Prostate gland (tissue), 2 donors: ENCODE measurements at regions not wholly inside any gene's neighbourhood (a gene's known extent, or its start where the extent isn't known, plus 50 kb on each side); places are given as distances from the start of the nearest gene placed in this dataset.

Experiments used
- DNase-seq: peaks from one replicate; pipeline ENCODE4 v3.0.0-alpha.2; 2019; ENCODE audit warnings: low spot score
- H3K27ac ChIP-seq, 2 donors: fragments of 200-600 bp; sonication (generic); 2 replicates each; pipeline ENCODE4 v1.5.1; 2017 to 2019
- H3K27me3 ChIP-seq: fragments of 200-600 bp; sonication (generic); replicated peaks from 2 replicates; pipeline ENCODE4 v1.5.1; 2019; ENCODE audit not compliant: insufficient read depth
- H3K36me3 ChIP-seq, 2 donors: fragments of 200-600 bp; sonication (generic); 1 replicate in 1 of 2; 2 replicates in 1 of 2; pipeline versions ENCODE4 v1.5.1 to v1.8.1; 2017 to 2019
- H3K4me1 ChIP-seq: fragments of 200-600 bp; sonication (generic); replicated peaks from 2 replicates; pipeline ENCODE4 v1.5.1; 2019
- H3K4me3 ChIP-seq, 2 donors: fragments of 200-600 bp; sonication (generic); 2 replicates each; pipeline ENCODE4 v1.5.1; 2017 to 2019
- H3K9me3 ChIP-seq: fragments of 200-600 bp; sonication (generic); 2 replicates; pipeline ENCODE4 v1.5.1; 2017
- POLR2A ChIP-seq: fragments of 450-650 bp; IDR thresholded peaks from one replicate; pipeline ENCODE4 v1.6.1; 2016; ENCODE audit warnings: antibody characterized with exemption, mild to moderate bottlenecking
- POLR2AphosphoS5 ChIP-seq: sonication (generic); formaldehyde crosslinking; IDR thresholded peaks from one replicate; pipeline ENCODE4 v1.6.1; 2017; ENCODE audit warnings: antibody characterized with exemption
- WGBS: methylation state at CpG from one replicate; pipeline ENCODE4 v1.1.5; 2018; 5-methylcytosine and 5-hydroxymethylcytosine counted together
- intact Hi-C: fragments of 100-400 bp; cut with DNase I; formaldehyde crosslinking; loops from one replicate; pipeline ENCODE4 v1.14.2; 2022
- TF ChIP-seq, protein P1 (sequence below), 4 experiments: fragments of 200-600 bp in 2 of 4; fragments of 450-650 bp in 2 of 4; sonication (generic) in 2 of 4; IDR thresholded peaks; 1 replicate in 3 of 4; 2 replicates in 1 of 4; pipeline ENCODE4 v1.5.1; 2016 to 2019; ENCODE audit warnings: antibody characterized with exemption in 4 of 4, mild to moderate bottlenecking in 2 of 4, moderate library complexity in 2 of 4

DNA sequence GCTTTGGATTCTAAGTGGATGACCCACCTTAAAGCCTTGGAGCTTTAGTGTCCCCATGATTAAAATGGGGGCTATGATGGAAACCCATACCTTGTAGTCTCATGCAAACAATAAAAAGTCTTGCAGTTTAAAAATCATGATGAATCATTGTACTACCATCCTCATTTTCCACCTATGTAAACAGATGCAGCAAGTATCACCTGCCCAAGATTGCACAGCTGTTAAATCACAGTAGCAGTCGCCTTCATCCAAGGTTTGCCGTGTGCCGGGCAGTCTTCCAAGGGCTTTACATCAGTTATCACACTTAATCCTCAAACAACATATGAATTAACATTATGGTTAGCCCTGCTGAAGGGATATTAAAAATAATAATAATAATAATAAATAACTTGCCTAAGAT, 210.3 kb downstream of the FOXA2 start:
- no peak for TF ChIP-seq POLR2AphosphoS5
- TF ChIP-seq POLR2A: no peak
- TF ChIP-seq, protein P1, sequence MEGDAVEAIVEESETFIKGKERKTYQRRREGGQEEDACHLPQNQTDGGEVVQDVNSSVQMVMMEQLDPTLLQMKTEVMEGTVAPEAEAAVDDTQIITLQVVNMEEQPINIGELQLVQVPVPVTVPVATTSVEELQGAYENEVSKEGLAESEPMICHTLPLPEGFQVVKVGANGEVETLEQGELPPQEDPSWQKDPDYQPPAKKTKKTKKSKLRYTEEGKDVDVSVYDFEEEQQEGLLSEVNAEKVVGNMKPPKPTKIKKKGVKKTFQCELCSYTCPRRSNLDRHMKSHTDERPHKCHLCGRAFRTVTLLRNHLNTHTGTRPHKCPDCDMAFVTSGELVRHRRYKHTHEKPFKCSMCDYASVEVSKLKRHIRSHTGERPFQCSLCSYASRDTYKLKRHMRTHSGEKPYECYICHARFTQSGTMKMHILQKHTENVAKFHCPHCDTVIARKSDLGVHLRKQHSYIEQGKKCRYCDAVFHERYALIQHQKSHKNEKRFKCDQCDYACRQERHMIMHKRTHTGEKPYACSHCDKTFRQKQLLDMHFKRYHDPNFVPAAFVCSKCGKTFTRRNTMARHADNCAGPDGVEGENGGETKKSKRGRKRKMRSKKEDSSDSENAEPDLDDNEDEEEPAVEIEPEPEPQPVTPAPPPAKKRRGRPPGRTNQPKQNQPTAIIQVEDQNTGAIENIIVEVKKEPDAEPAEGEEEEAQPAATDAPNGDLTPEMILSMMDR (IDR thresholded peaks at IDR 0.05): no peak
- no peaks in the 10 kb centered on the region for H3K9me3 ChIP-seq
- no peak overlapping the region for H3K4me3 ChIP-seq
- no peak overlapping the region for H3K27ac ChIP-seq
- H3K4me1 ChIP-seq: no peaks in the 10 kb centered on the region
- 49% methylated on average over 3 of the region's 3 CpGs for WGBS
- H3K36me3 ChIP-seq: no peaks in the 10 kb centered on the region
- DNase-seq: no peak
- intact Hi-C loops: no loop called here
- peaks cover 4% of the 10 kb centered on the region for H3K27me3 ChIP-seq

DNA sequence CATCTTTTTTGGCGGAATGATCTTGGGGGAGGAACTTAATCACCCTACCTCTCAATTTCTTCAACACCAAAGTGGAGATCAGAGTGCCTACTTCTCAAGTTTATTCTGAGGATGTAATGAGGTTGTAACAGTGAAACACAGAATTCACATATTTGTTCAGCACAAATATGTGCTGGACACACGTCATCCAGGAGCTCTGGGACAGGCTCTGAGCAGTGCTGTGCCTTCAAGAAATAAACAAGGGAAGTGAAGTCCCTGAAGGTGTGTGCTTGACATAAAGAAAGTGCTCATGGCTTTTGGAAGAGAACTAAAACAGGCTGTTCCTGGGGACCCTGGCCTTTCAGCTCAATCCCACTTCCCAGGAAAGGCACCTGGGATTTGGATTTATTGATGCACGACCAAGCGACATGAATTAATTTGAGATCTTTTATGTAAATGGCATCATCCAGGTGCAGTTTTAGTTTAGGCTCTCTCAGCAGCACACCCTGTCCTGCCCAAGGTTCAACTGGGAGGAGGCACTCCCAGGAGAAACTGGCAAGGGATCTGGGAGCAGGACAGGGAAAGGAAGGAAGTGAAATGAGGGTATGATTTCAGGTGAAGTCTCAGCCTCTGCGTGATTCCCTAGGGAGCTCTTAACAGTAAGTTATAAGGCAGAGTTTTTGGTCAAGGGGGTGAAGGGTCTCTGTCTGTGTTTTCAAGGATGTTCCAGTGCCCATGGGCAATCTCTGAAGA, 211.0 kb downstream of the FOXA2 start:
- no peak overlapping the region for H3K27ac ChIP-seq
- WGBS: 84% methylated on average over 5 of the region's 5 CpGs
- no peaks in the 10 kb centered on the region for H3K36me3 ChIP-seq
- no peak for TF ChIP-seq POLR2A
- TF ChIP-seq, protein P1 (IDR thresholded peaks at IDR 0.05): no peak
- TF ChIP-seq POLR2AphosphoS5: no peak
- DNase-seq: no peak
- no peaks in the 10 kb centered on the region for H3K9me3 ChIP-seq
- intact Hi-C loops: no loop called here
- peaks cover 4% of the 10 kb centered on the region for H3K27me3 ChIP-seq
- H3K4me1 ChIP-seq: no peaks in the 10 kb centered on the region
- no peak overlapping the region for H3K4me3 ChIP-seq

DNA sequence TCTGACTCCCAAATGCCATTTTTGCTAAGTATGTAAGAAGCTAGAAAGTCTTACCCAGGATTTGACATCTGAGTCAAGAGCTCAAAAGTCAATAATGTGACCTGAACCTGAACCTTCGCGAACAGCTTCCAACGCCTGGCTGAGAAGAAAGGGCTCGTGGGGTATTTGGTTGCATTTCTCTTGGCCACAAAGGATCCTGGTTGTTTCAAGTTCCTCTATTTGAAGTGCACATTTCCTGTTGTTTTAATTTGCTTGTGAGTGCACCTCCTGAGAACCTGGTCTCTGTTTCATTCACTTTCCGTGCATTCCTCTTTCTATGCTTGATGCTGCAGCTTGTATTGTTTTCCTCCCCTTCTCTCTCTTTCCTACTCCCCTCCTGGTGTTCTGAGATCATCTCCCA, 212.5 kb downstream of the FOXA2 start:
- intact Hi-C loops: no loop called here
- WGBS: 71% methylated on average over 5 of the region's 5 CpGs
- Histone ChIP-seq H3K36me3 (no peaks in the 10 kb centered on the region), H3K27ac (no peak overlapping the region), H3K27me3 (peaks cover 4% of the 10 kb centered on the region), H3K9me3 (no peaks in the 10 kb centered on the region), H3K4me1 (no peaks in the 10 kb centered on the region), H3K4me3 (no peak overlapping the region)
- no peak for TF ChIP-seq POLR2AphosphoS5
- no peak for TF ChIP-seq POLR2A
- TF ChIP-seq, protein P1 (IDR thresholded peaks at IDR 0.05): no peak
- no peak for DNase-seq

DNA sequence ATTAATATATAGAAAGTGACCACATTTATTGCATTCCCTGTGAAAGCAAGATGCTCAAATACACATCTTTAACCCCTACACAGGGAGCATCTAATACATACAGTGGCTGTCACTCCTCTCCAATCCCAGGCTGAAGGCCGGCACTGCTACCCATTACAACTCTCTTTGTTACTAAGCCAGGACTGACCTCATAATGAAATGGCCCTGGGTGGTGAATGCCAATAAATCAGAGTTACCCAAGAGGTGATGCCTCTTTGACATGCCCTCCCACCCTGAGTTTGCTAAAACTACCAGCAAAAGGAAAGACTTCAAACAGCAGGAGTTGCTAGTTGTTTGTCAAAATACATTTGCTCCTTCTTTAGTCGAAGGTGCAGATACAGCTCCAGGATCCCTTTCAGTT, 214.2 kb downstream of the FOXA2 start:
- peaks cover 6% of the 10 kb centered on the region for H3K27me3 ChIP-seq
- intact Hi-C loops: no loop called here
- TF ChIP-seq POLR2A: no peak
- TF ChIP-seq, protein P1 (IDR thresholded peaks at IDR 0.05): no peak
- H3K4me3 ChIP-seq: no peak overlapping the region
- WGBS: 67% methylated on average over 2 of the region's 2 CpGs
- no peaks in the 10 kb centered on the region for H3K4me1 ChIP-seq
- no peaks in the 10 kb centered on the region for H3K36me3 ChIP-seq
- DNase-seq: no peak
- H3K27ac ChIP-seq: no peak overlapping the region
- H3K9me3 ChIP-seq: no peaks in the 10 kb centered on the region

DNA sequence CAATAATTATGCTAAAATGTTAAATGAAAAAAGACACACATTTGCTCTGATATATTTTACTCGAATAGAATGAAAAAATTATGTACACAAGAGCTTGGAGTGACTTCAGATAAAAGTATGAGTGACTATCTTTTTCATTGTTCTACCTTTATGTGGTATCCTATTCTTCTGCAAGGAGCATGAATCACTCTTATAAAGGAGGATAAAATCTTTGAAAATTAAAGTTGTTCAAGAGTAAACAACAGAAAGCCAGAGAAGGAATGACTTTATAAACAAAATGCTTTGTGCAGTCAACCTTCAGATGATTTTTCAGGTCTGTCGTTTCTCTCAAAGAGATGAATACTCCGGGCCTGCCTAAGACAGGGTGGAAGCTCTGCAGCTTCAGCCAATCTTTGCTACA, 215.3 kb downstream of the FOXA2 start:
- DNase-seq: no peak
- TF ChIP-seq POLR2AphosphoS5 (no peak), POLR2A (no peak)
- TF ChIP-seq, protein P1 (IDR thresholded peaks at IDR 0.05): no peak
- no peak overlapping the region for H3K4me3 ChIP-seq
- H3K4me1 ChIP-seq: no peaks in the 10 kb centered on the region
- H3K27me3 ChIP-seq: peaks cover 8% of the 10 kb centered on the region
- H3K9me3 ChIP-seq: no peaks in the 10 kb centered on the region
- no peaks in the 10 kb centered on the region for H3K36me3 ChIP-seq
- WGBS: 46% methylated on average over 3 of the region's 3 CpGs
- H3K27ac ChIP-seq: no peak overlapping the region
- intact Hi-C loops: no loop called here
